Keratinocyte (primary cell): ENCODE measurements at regions not wholly inside any gene's neighbourhood (a gene's known extent, or its start where the extent isn't known, plus 50 kb on each side); places are given as distances from the start of the nearest gene placed in this dataset.

ENCODE experiments used
- DNase-seq: peaks from one replicate; pipeline ENCODE4 v3.0.0-alpha.2; 2011; ENCODE audit warnings: low read depth, missing footprints, low spot score
- FAIRE-seq: peaks from 2 replicates; lab custom pipeline; 2011; peaks lifted over from hg19 to GRCh38; lab: Jason Lieb, UNC
- H2AFZ ChIP-seq: 2 replicates; pipeline ENCODE4 v1.6.0; 2012; ENCODE audit warnings: low read length, control low read depth, inconsistent platforms; ENCODE audit not compliant: control insufficient read depth
- H3K27ac ChIP-seq: 2 replicates; pipeline ENCODE4 v1.5.1; 2011; ENCODE audit warnings: low read length; ENCODE audit not compliant: control insufficient read depth, insufficient read depth
- H3K27me3 ChIP-seq: 3 replicates; pipeline ENCODE4 v1.6.0; 2011; ENCODE audit warnings: low read length; ENCODE audit not compliant: control insufficient read depth, insufficient read depth; ENCODE audit errors: extremely low read depth
- H3K36me3 ChIP-seq, 2 experiments: 2 replicates in 1 of 2; 3 replicates in 1 of 2; pipeline ENCODE4 v1.5.1; 2011; ENCODE audit warnings: low read length in 2 of 2, mild to moderate bottlenecking in 1 of 2; ENCODE audit not compliant: control insufficient read depth in 2 of 2, insufficient read depth in 2 of 2; ENCODE audit errors: extremely low read depth in 1 of 2
- H3K4me1 ChIP-seq: 3 replicates; pipeline ENCODE4 v1.5.1; 2011; ENCODE audit warnings: low read length; ENCODE audit not compliant: control insufficient read depth, insufficient read depth; ENCODE audit errors: extremely low read depth
- H3K4me2 ChIP-seq: 3 replicates; pipeline ENCODE4 v1.6.0; 2011; ENCODE audit warnings: low read depth, low read length; ENCODE audit not compliant: control insufficient read depth, insufficient read depth; ENCODE audit errors: extremely low read depth
- H3K4me3 ChIP-seq, 3 experiments: fragments of 200-600 bp in 1 of 3; sonication (generic) in 1 of 3; 2 replicates in 2 of 3; 3 replicates in 1 of 3; pipeline ENCODE4 v1.5.1; 2011 to 2016; ENCODE audit warnings: low read length in 3 of 3, mild to moderate bottlenecking in 3 of 3, control low read depth in 2 of 3, inconsistent platforms in 1 of 3, low read depth in 1 of 3, mixed read lengths in 1 of 3, mixed run types in 1 of 3, moderate library complexity in 1 of 3; ENCODE audit not compliant: control insufficient read depth in 2 of 3, insufficient read depth in 2 of 3; ENCODE audit errors: extremely low read depth in 1 of 3
- H3K79me2 ChIP-seq: 2 replicates; pipeline ENCODE4 v1.6.0; 2012; ENCODE audit warnings: low read length; ENCODE audit not compliant: control insufficient read depth, insufficient read depth
- H3K9ac ChIP-seq: 3 replicates; pipeline ENCODE4 v1.6.0; 2011; ENCODE audit warnings: low read length; ENCODE audit not compliant: control insufficient read depth, insufficient read depth; ENCODE audit errors: extremely low read depth
- H3K9me1 ChIP-seq: 3 replicates; pipeline ENCODE4 v1.6.0; 2011; ENCODE audit warnings: low read length; ENCODE audit not compliant: control insufficient read depth, insufficient read depth; ENCODE audit errors: extremely low read depth
- H3K9me3 ChIP-seq: 2 replicates; pipeline ENCODE4 v1.5.1; 2012; ENCODE audit warnings: low read depth, low read length; ENCODE audit not compliant: control insufficient read depth
- H4K20me1 ChIP-seq: 3 replicates; pipeline ENCODE4 v1.6.0; 2011; ENCODE audit warnings: low read length; ENCODE audit not compliant: control insufficient read depth, insufficient read depth; ENCODE audit errors: extremely low read depth
- CTCF ChIP-seq, 3 experiments: IDR thresholded peaks in 1 of 3; conservative IDR thresholded peaks in 1 of 3; optimal IDR thresholded peaks in 1 of 3; 2 replicates in 2 of 3; 3 replicates in 1 of 3; pipeline versions ENCODE3 to v1.5.1; 2011; ENCODE audit warnings: low read length in 3 of 3, mild to moderate bottlenecking in 3 of 3, moderate library complexity in 2 of 3, control low read depth in 1 of 3, inconsistent platforms in 1 of 3; ENCODE audit not compliant: insufficient read depth in 2 of 3; ENCODE audit errors: extremely low read depth in 1 of 3
- EZH2 ChIP-seq: IDR thresholded peaks from one replicate; pipeline ENCODE4 v1.6.1; 2012; ENCODE audit warnings: inconsistent platforms, mild to moderate bottlenecking, low read length, moderate library complexity
- dilution Hi-C: fragments of 300-500 bp; cut with MboI; formaldehyde crosslinking; loops from one replicate; pipeline ENCODE4 v1.7.0; 2020; ENCODE audit warnings: low sequenced_read_pairs; ENCODE audit not compliant: extremely low pct_ligation_motif_present

- Histone ChIP-seq H3K4me1 (no peaks in the 10 kb centered on the region), H3K9ac (no peak overlapping the region), H4K20me1 (no peaks in the 10 kb centered on the region), H3K4me2 (no peak overlapping the region), H3K4me3 (no peak overlapping the region), H2AFZ (no peak overlapping the region), H3K9me1 (no peaks in the 10 kb centered on the region), H3K27ac (no peak overlapping the region), H3K9me3 (peaks cover 8% of the 10 kb centered on the region), H3K36me3 (no peaks in the 10 kb centered on the region), H3K79me2 (no peaks in the 10 kb centered on the region), H3K27me3 (no peaks in the 10 kb centered on the region)
- TF ChIP-seq EZH2 (no peak), CTCF (optimal IDR thresholded peaks at IDR 0.05 in 1 of 3, IDR thresholded peaks at IDR 0.05 in 1 of 3, conservative IDR thresholded peaks at IDR 0.05 in 1 of 3; ENCODE audit: extremely low read depth in 1 of 3, insufficient read depth in 2 of 3, low read length in 3 of 3) (no peak)
- dilution Hi-C loops: no loop called here
- FAIRE-seq (no peak), DNase-seq (no peak)
These were observed 1378.0 kb downstream of the BRD1 start for GRCh38 chr22:48449466-48450187.

- Histone ChIP-seq H3K4me1 (no peaks in the 10 kb centered on the region), H3K9me1 (no peaks in the 10 kb centered on the region), H3K4me2 (no peak overlapping the region), H4K20me1 (no peaks in the 10 kb centered on the region), H2AFZ (no peak overlapping the region), H3K9me3 (peaks cover 8% of the 10 kb centered on the region), H3K79me2 (no peaks in the 10 kb centered on the region), H3K9ac (no peak overlapping the region), H3K36me3 (no peaks in the 10 kb centered on the region), H3K27ac (no peak overlapping the region), H3K4me3 (no peak overlapping the region), H3K27me3 (no peaks in the 10 kb centered on the region)
- dilution Hi-C loops: no loop called here
- DNase-seq (no peak), FAIRE-seq (no peak)
- TF ChIP-seq CTCF (optimal IDR thresholded peaks at IDR 0.05 in 1 of 3, IDR thresholded peaks at IDR 0.05 in 1 of 3, conservative IDR thresholded peaks at IDR 0.05 in 1 of 3; ENCODE audit: extremely low read depth in 1 of 3, insufficient read depth in 2 of 3, low read length in 3 of 3) (no peak), EZH2 (no peak)
These were observed 1378.9 kb downstream of the BRD1 start for GRCh38 chr22:48448821-48449220.
